ENCODE measurements at regions not wholly inside any gene's neighbourhood (a gene's known extent, or its start where the extent isn't known, plus 50 kb on each side); places are given as distances from the start of the nearest gene placed in this dataset.

DNA sequence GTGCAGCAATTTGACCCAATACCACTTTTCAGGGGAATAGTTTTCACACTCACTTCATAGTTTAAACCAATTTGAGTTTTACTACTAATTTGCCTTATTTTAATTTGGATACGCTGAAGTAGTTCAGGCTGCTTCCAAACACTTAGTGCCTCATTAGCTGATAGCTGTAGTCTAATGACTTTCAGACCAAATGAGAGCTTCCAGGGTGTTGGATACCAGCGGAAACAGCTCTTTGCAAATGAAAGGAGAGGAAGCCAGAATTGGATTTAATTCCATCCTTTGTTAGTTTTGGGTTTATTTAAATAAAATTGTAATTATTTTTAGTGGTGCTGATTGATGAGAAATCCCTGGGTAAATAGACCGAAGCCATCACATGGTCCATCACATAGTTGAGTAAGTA lies 158.3 kb upstream of the SEL1L start:
- H3K4me1 ChIP-seq (ENCODE audit: control insufficient read depth, insufficient read depth, low read depth, low read length): no peaks in the 10 kb centered on the region
- H2BK5ac ChIP-seq (ENCODE audit: low read depth, low read length, poor library complexity, severe bottlenecking): no peak overlapping the region
- no peak overlapping the region for H3K4me3 ChIP-seq (ENCODE audit: insufficient read depth in 1 of 2, low read depth in 1 of 2, low read length in 2 of 2)
- H3K79me1 ChIP-seq (replicated peaks; ENCODE audit: low read length, poor library complexity, severe bottlenecking): no peaks in the 10 kb centered on the region
- H4K91ac ChIP-seq (ENCODE audit: low read length): no peak overlapping the region
- H2BK12ac ChIP-seq (ENCODE audit: low read length in 2 of 2): no peak overlapping the region
- no peak for DNase-seq
- H2BK15ac ChIP-seq (ENCODE audit: low read depth, poor library complexity, severe bottlenecking): no peak overlapping the region
- no peak overlapping the region for H3K4me2 ChIP-seq (ENCODE audit: low read length, poor library complexity, severe bottlenecking)
- no peak overlapping the region for H3K4ac ChIP-seq (ENCODE audit: low read depth in 1 of 2, low read length in 2 of 2)
- 66% methylated on average over 3 of the region's 3 CpGs for WGBS
- H2BK120ac ChIP-seq (ENCODE audit: low read depth, low read length): no peak overlapping the region
- no peak overlapping the region for H3K27ac ChIP-seq (ENCODE audit: low read length, poor library complexity, severe bottlenecking)
- H3K9ac ChIP-seq (ENCODE audit: low read length): no peak overlapping the region
- no peak overlapping the region for H3K14ac ChIP-seq (ENCODE audit: low read length in 2 of 2)
- H3K27me3 ChIP-seq (ENCODE audit: control insufficient read depth in 1 of 2, insufficient read depth in 1 of 2, low read length in 2 of 2): no peaks in the 10 kb centered on the region
- H4K8ac ChIP-seq (ENCODE audit: low read length): no peak overlapping the region
- H2AFZ ChIP-seq (ENCODE audit: low read depth, low read length): no peak overlapping the region
- no peak overlapping the region for H3K23ac ChIP-seq (ENCODE audit: low read length in 2 of 2)
- H3K18ac ChIP-seq (ENCODE audit: low read depth in 1 of 2, low read length in 2 of 2): no peak overlapping the region
- H3K36me3 ChIP-seq (ENCODE audit: control insufficient read depth in 1 of 2, insufficient read depth in 2 of 2, low read depth in 1 of 2, low read length in 2 of 2): no peaks in the 10 kb centered on the region
- H2AK5ac ChIP-seq (ENCODE audit: low read length, severe bottlenecking): no peak overlapping the region
- H3K9me3 ChIP-seq (ENCODE audit: control insufficient read depth, low read length): no peaks in the 10 kb centered on the region

DNA sequence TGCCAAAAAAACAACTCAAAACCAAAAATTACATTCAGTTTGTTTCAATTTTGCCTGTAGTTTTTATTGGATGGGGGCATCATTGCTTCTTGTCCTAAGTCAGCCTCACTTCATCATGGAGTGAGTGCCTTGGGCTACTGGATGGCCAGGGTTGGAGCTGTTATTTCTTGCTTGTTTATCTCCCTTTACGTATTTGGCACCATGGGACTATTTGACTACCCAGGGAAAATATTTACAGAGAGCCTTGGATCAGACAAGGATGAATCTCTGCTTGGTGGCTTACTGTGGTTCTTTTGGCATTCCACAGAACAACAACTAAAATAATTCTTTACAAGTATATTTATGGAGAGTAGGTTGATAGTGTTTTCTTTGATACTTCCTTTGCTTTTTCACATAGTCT lies 160.8 kb upstream of the SEL1L start:
- H2AK5ac ChIP-seq (ENCODE audit: low read length, severe bottlenecking): no peak overlapping the region
- H3K36me3 ChIP-seq (ENCODE audit: control insufficient read depth in 1 of 2, insufficient read depth in 2 of 2, low read depth in 1 of 2, low read length in 2 of 2): no peaks in the 10 kb centered on the region
- no peak overlapping the region for H2BK5ac ChIP-seq (ENCODE audit: low read depth, low read length, poor library complexity, severe bottlenecking)
- H3K23ac ChIP-seq (ENCODE audit: low read length in 2 of 2): no peak overlapping the region
- no peak overlapping the region for H3K4ac ChIP-seq (ENCODE audit: low read depth in 1 of 2, low read length in 2 of 2)
- H2AFZ ChIP-seq (ENCODE audit: low read depth, low read length): no peak overlapping the region
- H2BK12ac ChIP-seq (ENCODE audit: low read length in 2 of 2): no peak overlapping the region
- no peak overlapping the region for H2BK15ac ChIP-seq (ENCODE audit: low read depth, poor library complexity, severe bottlenecking)
- 75% methylated on average over 1 of the region's 1 CpG for WGBS
- H3K79me1 ChIP-seq (replicated peaks; ENCODE audit: low read length, poor library complexity, severe bottlenecking): no peaks in the 10 kb centered on the region
- no peak overlapping the region for H3K18ac ChIP-seq (ENCODE audit: low read depth in 1 of 2, low read length in 2 of 2)
- no peak overlapping the region for H4K91ac ChIP-seq (ENCODE audit: low read length)
- no peaks in the 10 kb centered on the region for H3K4me1 ChIP-seq (ENCODE audit: control insufficient read depth, insufficient read depth, low read depth, low read length)
- DNase-seq: no peak
- no peaks in the 10 kb centered on the region for H3K9me3 ChIP-seq (ENCODE audit: control insufficient read depth, low read length)
- H3K27me3 ChIP-seq (ENCODE audit: control insufficient read depth in 1 of 2, insufficient read depth in 1 of 2, low read length in 2 of 2): no peaks in the 10 kb centered on the region
- H4K8ac ChIP-seq (ENCODE audit: low read length): no peak overlapping the region
- no peak overlapping the region for H3K14ac ChIP-seq (ENCODE audit: low read length in 2 of 2)
- no peak overlapping the region for H3K4me3 ChIP-seq (ENCODE audit: insufficient read depth in 1 of 2, low read depth in 1 of 2, low read length in 2 of 2)
- no peak overlapping the region for H2BK120ac ChIP-seq (ENCODE audit: low read depth, low read length)
- H3K9ac ChIP-seq (ENCODE audit: low read length): no peak overlapping the region
- no peak overlapping the region for H3K27ac ChIP-seq (ENCODE audit: low read length, poor library complexity, severe bottlenecking)
- H3K4me2 ChIP-seq (ENCODE audit: low read length, poor library complexity, severe bottlenecking): no peak overlapping the region

DNA sequence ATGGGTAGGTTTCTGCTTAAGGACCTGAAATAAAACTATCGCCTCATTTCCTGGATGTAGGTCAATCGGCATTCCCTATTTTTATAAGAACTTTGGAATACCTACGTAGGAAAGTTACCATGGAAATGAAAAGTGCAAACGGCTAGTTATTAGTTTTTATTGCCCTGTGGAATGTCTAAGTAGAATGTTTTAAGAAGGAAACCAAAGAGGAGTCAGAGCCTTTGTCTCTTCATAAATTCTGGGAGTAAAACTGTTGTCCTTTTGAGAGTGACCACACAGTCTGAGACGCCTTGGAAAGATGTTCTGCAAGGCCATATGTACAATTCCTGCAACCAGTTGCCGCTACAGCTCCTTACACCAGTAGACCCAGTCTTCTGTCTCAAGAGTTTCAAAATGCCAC lies 176.0 kb upstream of the SEL1L start:
- no peak overlapping the region for H2AK5ac ChIP-seq (ENCODE audit: low read length, severe bottlenecking)
- H4K91ac ChIP-seq (ENCODE audit: low read length): no peak overlapping the region

DNA sequence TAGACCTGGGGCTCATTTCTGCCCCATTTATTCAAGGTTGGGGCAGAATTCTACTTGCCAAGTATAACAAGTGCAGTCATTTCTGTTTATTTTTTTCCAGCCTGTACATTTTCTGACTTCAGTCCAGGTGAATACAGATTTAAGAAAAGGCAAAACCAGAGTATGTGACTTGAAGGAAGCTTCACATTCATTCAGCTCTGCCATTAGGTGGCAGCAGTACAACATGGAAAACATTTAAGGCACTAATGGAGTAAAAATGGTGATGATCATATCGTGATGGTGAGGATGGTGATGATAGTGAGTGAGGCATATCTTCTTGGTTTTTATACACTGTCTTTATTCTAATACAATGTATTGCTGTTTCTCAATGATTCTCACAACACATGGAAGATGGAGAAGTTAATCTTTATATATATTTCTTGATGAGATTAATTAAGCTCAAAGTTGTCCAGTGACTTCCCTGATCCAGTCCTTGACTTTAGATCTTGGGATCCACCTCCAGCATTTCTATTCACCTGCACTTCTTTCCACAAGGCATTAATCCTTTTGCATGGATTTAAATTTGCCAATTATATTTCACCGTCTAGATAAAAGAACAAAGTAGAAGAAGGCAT lies 176.7 kb upstream of the SEL1L start:
- no peak overlapping the region for H3K4me2 ChIP-seq (ENCODE audit: low read length, poor library complexity, severe bottlenecking)
- no peak overlapping the region for H2AK5ac ChIP-seq (ENCODE audit: low read length, severe bottlenecking)
- no peaks in the 10 kb centered on the region for H3K27me3 ChIP-seq (ENCODE audit: control insufficient read depth in 1 of 2, insufficient read depth in 1 of 2, low read length in 2 of 2)
- no peak overlapping the region for H3K4ac ChIP-seq (ENCODE audit: low read depth in 1 of 2, low read length in 2 of 2)
- H2BK120ac ChIP-seq (ENCODE audit: low read depth, low read length): no peak overlapping the region
- 86% methylated on average over 1 of the region's 2 CpGs for WGBS
- no peak overlapping the region for H3K4me3 ChIP-seq (ENCODE audit: insufficient read depth in 1 of 2, low read depth in 1 of 2, low read length in 2 of 2)
- no peak overlapping the region for H2BK5ac ChIP-seq (ENCODE audit: low read depth, low read length, poor library complexity, severe bottlenecking)
- H4K8ac ChIP-seq (ENCODE audit: low read length): no peak overlapping the region
- H2BK15ac ChIP-seq (ENCODE audit: low read depth, poor library complexity, severe bottlenecking): no peak overlapping the region
- peak; percentile 3 for DNase-seq
- H3K4me1 ChIP-seq (ENCODE audit: control insufficient read depth, insufficient read depth, low read depth, low read length): no peaks in the 10 kb centered on the region
- H3K27ac ChIP-seq (ENCODE audit: low read length, poor library complexity, severe bottlenecking): no peak overlapping the region
- H4K91ac ChIP-seq (ENCODE audit: low read length): no peak overlapping the region
- H3K18ac ChIP-seq (ENCODE audit: low read depth in 1 of 2, low read length in 2 of 2): no peak overlapping the region
- no peak overlapping the region for H2BK12ac ChIP-seq (ENCODE audit: low read length in 2 of 2)
- no peak overlapping the region for H2AFZ ChIP-seq (ENCODE audit: low read depth, low read length)
- H3K9ac ChIP-seq (ENCODE audit: low read length): no peak overlapping the region
- no peak overlapping the region for H3K14ac ChIP-seq (ENCODE audit: low read length in 2 of 2)
- no peak overlapping the region for H3K23ac ChIP-seq (ENCODE audit: low read length in 2 of 2)
- H3K9me3 ChIP-seq (ENCODE audit: control insufficient read depth, low read length): no peaks in the 10 kb centered on the region
- H3K36me3 ChIP-seq (ENCODE audit: control insufficient read depth in 1 of 2, insufficient read depth in 2 of 2, low read depth in 1 of 2, low read length in 2 of 2): no peaks in the 10 kb centered on the region
- H3K79me1 ChIP-seq (replicated peaks; ENCODE audit: low read length, poor library complexity, severe bottlenecking): no peaks in the 10 kb centered on the region

More for the DNA sequence above, 176.0 kb upstream of the SEL1L start:
- Histone ChIP-seq H3K9me3 (ENCODE audit: control insufficient read depth, low read length) (no peaks in the 10 kb centered on the region), H2BK15ac (ENCODE audit: low read depth, poor library complexity, severe bottlenecking) (no peak overlapping the region), H4K8ac (ENCODE audit: low read length) (no peak overlapping the region), H3K36me3 (ENCODE audit: control insufficient read depth in 1 of 2, insufficient read depth in 2 of 2, low read depth in 1 of 2, low read length in 2 of 2) (no peaks in the 10 kb centered on the region), H3K14ac (ENCODE audit: low read length in 2 of 2) (no peak overlapping the region), H3K79me1 (replicated peaks; ENCODE audit: low read length, poor library complexity, severe bottlenecking) (no peaks in the 10 kb centered on the region), H3K4ac (ENCODE audit: low read depth in 1 of 2, low read length in 2 of 2) (no peak overlapping the region), H2BK120ac (ENCODE audit: low read depth, low read length) (no peak overlapping the region), H3K18ac (ENCODE audit: low read depth in 1 of 2, low read length in 2 of 2) (no peak overlapping the region), H3K4me3 (ENCODE audit: insufficient read depth in 1 of 2, low read depth in 1 of 2, low read length in 2 of 2) (no peak overlapping the region), H2BK5ac (ENCODE audit: low read depth, low read length, poor library complexity, severe bottlenecking) (no peak overlapping the region), H3K23ac (ENCODE audit: low read length in 2 of 2) (no peak overlapping the region), H2AFZ (ENCODE audit: low read depth, low read length) (no peak overlapping the region), H2BK12ac (ENCODE audit: low read length in 2 of 2) (no peak overlapping the region), H3K4me1 (ENCODE audit: control insufficient read depth, insufficient read depth, low read depth, low read length) (no peaks in the 10 kb centered on the region), H3K4me2 (ENCODE audit: low read length, poor library complexity, severe bottlenecking) (no peak overlapping the region), H3K9ac (ENCODE audit: low read length) (no peak overlapping the region), H3K27ac (ENCODE audit: low read length, poor library complexity, severe bottlenecking) (no peak overlapping the region), H3K27me3 (ENCODE audit: control insufficient read depth in 1 of 2, insufficient read depth in 1 of 2, low read length in 2 of 2) (no peaks in the 10 kb centered on the region)
- DNase-seq: no peak
- WGBS: 50% methylated on average over 5 of the region's 6 CpGs
